NB4 (cell line): ENCODE measurements at regions not wholly inside any gene's neighbourhood (a gene's known extent, or its start where the extent isn't known, plus 50 kb on each side); places are given as distances from the start of the nearest gene placed in this dataset.

ENCODE experiments used
- CTCF ChIP-seq: IDR thresholded peaks from one replicate; pipeline ENCODE4 v1.5.1; 2012; ENCODE audit warnings: low read depth, low read length
- MYC ChIP-seq: IDR thresholded peaks from 2 replicates; pipeline ENCODE4 v1.6.1; 2011; ENCODE audit warnings: low read depth, low read length
- POLR2A ChIP-seq: IDR thresholded peaks from 2 replicates; pipeline ENCODE4 v1.6.1; 2011; ENCODE audit warnings: mild to moderate bottlenecking; ENCODE audit not compliant: insufficient read length; ENCODE audit errors: extremely low read depth
- TF ChIP-seq, protein P1 (sequence below): IDR thresholded peaks from 2 replicates; pipeline ENCODE4 v1.6.1; 2011; ENCODE audit warnings: low read depth, low read length

DNA sequence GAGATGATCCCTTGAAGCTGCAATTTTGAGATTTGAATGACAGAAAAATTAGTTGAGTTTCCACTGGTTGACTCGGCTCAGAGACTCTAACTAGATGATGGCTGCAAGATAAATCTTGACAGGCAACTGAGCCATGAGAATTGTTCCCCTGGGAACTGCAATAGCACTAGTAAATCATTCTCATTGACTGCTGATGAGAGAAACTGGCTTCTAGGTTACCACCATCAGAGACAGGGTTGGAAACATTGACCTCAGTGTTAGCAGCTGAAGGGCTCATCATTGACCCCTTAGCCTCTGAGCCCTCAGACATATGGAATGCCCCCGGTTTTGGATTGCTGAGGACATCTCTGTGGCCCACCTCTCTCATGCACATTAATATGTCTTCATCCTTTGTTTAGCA, 125.4 kb upstream of the COX10 start:
- TF ChIP-seq CTCF (no peak), POLR2A (no peak), MYC (no peak)
- TF ChIP-seq, protein P1, sequence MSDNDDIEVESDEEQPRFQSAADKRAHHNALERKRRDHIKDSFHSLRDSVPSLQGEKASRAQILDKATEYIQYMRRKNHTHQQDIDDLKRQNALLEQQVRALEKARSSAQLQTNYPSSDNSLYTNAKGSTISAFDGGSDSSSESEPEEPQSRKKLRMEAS: no peak
